ENCODE measurements at regions not wholly inside any gene's neighbourhood (a gene's known extent, or its start where the extent isn't known, plus 50 kb on each side); places are given as distances from the start of the nearest gene placed in this dataset.

DNA sequence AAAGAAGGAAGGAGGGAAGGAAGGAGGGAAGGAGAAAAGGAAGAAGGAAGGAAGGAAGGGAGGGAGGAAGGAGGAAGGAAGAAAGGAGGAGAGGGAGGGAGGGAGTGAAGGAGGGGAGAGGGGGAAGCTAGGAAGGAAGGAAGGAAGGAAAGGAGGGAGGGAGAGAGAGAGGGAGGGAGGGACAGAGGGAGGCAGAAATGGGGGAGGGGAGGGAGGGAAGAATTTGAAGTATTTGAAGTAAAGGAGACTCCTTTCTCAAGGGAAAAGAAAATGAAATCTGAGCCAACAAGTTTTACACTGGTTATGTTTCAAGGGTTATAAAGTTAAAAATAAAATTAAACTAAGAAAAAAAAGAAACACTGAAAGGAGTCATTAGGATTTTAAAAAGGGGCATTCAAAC is 431.4 kb downstream of the BRINP3 start:
- Histone ChIP-seq H3K4me3 (ENCODE audit: low read length) (no peak overlapping the region), H2AFZ (ENCODE audit: low read length) (no peak overlapping the region), H3K79me2 (ENCODE audit: low read length) (no peaks in the 10 kb centered on the region), H3K4me2 (ENCODE audit: low read depth, low read length) (no peak overlapping the region), H3K27ac (ENCODE audit: low read length) (no peak overlapping the region), H3K27me3 (replicated peaks; ENCODE audit: insufficient read depth, low read length) (no peaks in the 10 kb centered on the region), H3K9me3 (replicated peaks; ENCODE audit: insufficient read depth, low read length) (no peaks in the 10 kb centered on the region), H4K20me1 (ENCODE audit: insufficient read depth, low read length) (no peaks in the 10 kb centered on the region), H3F3A (ENCODE audit: insufficient read depth, low read length) (no peaks in the 10 kb centered on the region), H3K9me2 (replicated peaks; ENCODE audit: insufficient read depth, low read length) (no peaks in the 10 kb centered on the region), H3K4me1 (ENCODE audit: low read length) (no peaks in the 10 kb centered on the region), H3K36me3 (replicated peaks; ENCODE audit: insufficient read depth, low read length) (no peaks in the 10 kb centered on the region), H3K9ac (ENCODE audit: low read length) (no peak overlapping the region)
- no peak for DNase-seq
- TF ChIP-seq, protein P1, sequence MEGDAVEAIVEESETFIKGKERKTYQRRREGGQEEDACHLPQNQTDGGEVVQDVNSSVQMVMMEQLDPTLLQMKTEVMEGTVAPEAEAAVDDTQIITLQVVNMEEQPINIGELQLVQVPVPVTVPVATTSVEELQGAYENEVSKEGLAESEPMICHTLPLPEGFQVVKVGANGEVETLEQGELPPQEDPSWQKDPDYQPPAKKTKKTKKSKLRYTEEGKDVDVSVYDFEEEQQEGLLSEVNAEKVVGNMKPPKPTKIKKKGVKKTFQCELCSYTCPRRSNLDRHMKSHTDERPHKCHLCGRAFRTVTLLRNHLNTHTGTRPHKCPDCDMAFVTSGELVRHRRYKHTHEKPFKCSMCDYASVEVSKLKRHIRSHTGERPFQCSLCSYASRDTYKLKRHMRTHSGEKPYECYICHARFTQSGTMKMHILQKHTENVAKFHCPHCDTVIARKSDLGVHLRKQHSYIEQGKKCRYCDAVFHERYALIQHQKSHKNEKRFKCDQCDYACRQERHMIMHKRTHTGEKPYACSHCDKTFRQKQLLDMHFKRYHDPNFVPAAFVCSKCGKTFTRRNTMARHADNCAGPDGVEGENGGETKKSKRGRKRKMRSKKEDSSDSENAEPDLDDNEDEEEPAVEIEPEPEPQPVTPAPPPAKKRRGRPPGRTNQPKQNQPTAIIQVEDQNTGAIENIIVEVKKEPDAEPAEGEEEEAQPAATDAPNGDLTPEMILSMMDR (IDR thresholded peaks at IDR 0.05; ENCODE audit: low read length): no peak
- TF ChIP-seq EZH2phosphoT487 (IDR thresholded peaks at IDR 0.05; ENCODE audit: low read length) (no peak), EZH2 (optimal IDR thresholded peaks at IDR 0.05; ENCODE audit: low read depth, low read length) (no peak)

All from MM.1S (cell line).